ENCODE measurements at regions not wholly inside any gene's neighbourhood (a gene's known extent, or its start where the extent isn't known, plus 50 kb on each side); places are given as distances from the start of the nearest gene placed in this dataset.

- no peak overlapping the region for H3K27ac ChIP-seq (ENCODE audit: insufficient read depth, low read length, poor library complexity, severe bottlenecking)
- no peaks in the 10 kb centered on the region for H3K9me3 ChIP-seq (ENCODE audit: control insufficient read depth, low read length)
- no peaks in the 10 kb centered on the region for H3K27me3 ChIP-seq (replicated peaks; ENCODE audit: control insufficient read depth, insufficient read depth, low read length, poor library complexity, severe bottlenecking)
- H3K4me3 ChIP-seq (ENCODE audit: insufficient read depth, low read depth, low read length, poor library complexity, severe bottlenecking) = no peak overlapping the region
- no peaks in the 10 kb centered on the region for H3K36me3 ChIP-seq (ENCODE audit: control insufficient read depth, insufficient read depth, low read length)
- DNase-seq = no peak
- no peaks in the 10 kb centered on the region for H3K4me1 ChIP-seq (ENCODE audit: control insufficient read depth, insufficient read depth, low read length, poor library complexity, severe bottlenecking)
Observed at GRCh38 chr6:43934803-43935602, 165.0 kb downstream of the VEGFA start.

GRCh38 chr6:43934183-43934802, 164.3 kb downstream of the VEGFA start:
- H3K4me1 ChIP-seq (ENCODE audit: control insufficient read depth, insufficient read depth, low read length, poor library complexity, severe bottlenecking) = no peaks in the 10 kb centered on the region
- H3K27me3 ChIP-seq (replicated peaks; ENCODE audit: control insufficient read depth, insufficient read depth, low read length, poor library complexity, severe bottlenecking) = no peaks in the 10 kb centered on the region
- no peak overlapping the region for H3K27ac ChIP-seq (ENCODE audit: insufficient read depth, low read length, poor library complexity, severe bottlenecking)
- H3K9me3 ChIP-seq (ENCODE audit: control insufficient read depth, low read length) = no peaks in the 10 kb centered on the region
- no peak for DNase-seq
- no peak overlapping the region for H3K4me3 ChIP-seq (ENCODE audit: insufficient read depth, low read depth, low read length, poor library complexity, severe bottlenecking)
- H3K36me3 ChIP-seq (ENCODE audit: control insufficient read depth, insufficient read depth, low read length) = no peaks in the 10 kb centered on the region

- Histone ChIP-seq H3K27me3 (replicated peaks; ENCODE audit: control insufficient read depth, insufficient read depth, low read length, poor library complexity, severe bottlenecking) (no peaks in the 10 kb centered on the region), H3K9me3 (ENCODE audit: control insufficient read depth, low read length) (no peaks in the 10 kb centered on the region), H3K4me3 (ENCODE audit: insufficient read depth, low read depth, low read length, poor library complexity, severe bottlenecking) (no peak overlapping the region), H3K27ac (ENCODE audit: insufficient read depth, low read length, poor library complexity, severe bottlenecking) (no peak overlapping the region), H3K36me3 (ENCODE audit: control insufficient read depth, insufficient read depth, low read length) (no peaks in the 10 kb centered on the region), H3K4me1 (ENCODE audit: control insufficient read depth, insufficient read depth, low read length, poor library complexity, severe bottlenecking) (no peaks in the 10 kb centered on the region)
- no peak for DNase-seq
Observed at GRCh38 chr6:43933148-43933885, 163.3 kb downstream of the VEGFA start.

GRCh38 chr6:43932259-43933147, 162.5 kb downstream of the VEGFA start:
- no peaks in the 10 kb centered on the region for H3K4me1 ChIP-seq (ENCODE audit: control insufficient read depth, insufficient read depth, low read length, poor library complexity, severe bottlenecking)
- no peaks in the 10 kb centered on the region for H3K9me3 ChIP-seq (ENCODE audit: control insufficient read depth, low read length)
- no peaks in the 10 kb centered on the region for H3K36me3 ChIP-seq (ENCODE audit: control insufficient read depth, insufficient read depth, low read length)
- no peak overlapping the region for H3K4me3 ChIP-seq (ENCODE audit: insufficient read depth, low read depth, low read length, poor library complexity, severe bottlenecking)
- no peaks in the 10 kb centered on the region for H3K27me3 ChIP-seq (replicated peaks; ENCODE audit: control insufficient read depth, insufficient read depth, low read length, poor library complexity, severe bottlenecking)
- no peak overlapping the region for H3K27ac ChIP-seq (ENCODE audit: insufficient read depth, low read length, poor library complexity, severe bottlenecking)
- DNase-seq = no peak

GRCh38 chr6:43931201-43931600, 161.2 kb downstream of the VEGFA start:
- Histone ChIP-seq H3K4me3 (ENCODE audit: insufficient read depth, low read depth, low read length, poor library complexity, severe bottlenecking) (no peak overlapping the region), H3K27me3 (replicated peaks; ENCODE audit: control insufficient read depth, insufficient read depth, low read length, poor library complexity, severe bottlenecking) (no peaks in the 10 kb centered on the region), H3K36me3 (ENCODE audit: control insufficient read depth, insufficient read depth, low read length) (no peaks in the 10 kb centered on the region), H3K27ac (ENCODE audit: insufficient read depth, low read length, poor library complexity, severe bottlenecking) (no peak overlapping the region), H3K4me1 (ENCODE audit: control insufficient read depth, insufficient read depth, low read length, poor library complexity, severe bottlenecking) (no peaks in the 10 kb centered on the region), H3K9me3 (ENCODE audit: control insufficient read depth, low read length) (no peaks in the 10 kb centered on the region)
- DNase-seq = no peak

GRCh38 chr6:43930440-43931154, 160.6 kb downstream of the VEGFA start:
- H3K4me1 ChIP-seq (ENCODE audit: control insufficient read depth, insufficient read depth, low read length, poor library complexity, severe bottlenecking) = no peaks in the 10 kb centered on the region
- no peak overlapping the region for H3K27ac ChIP-seq (ENCODE audit: insufficient read depth, low read length, poor library complexity, severe bottlenecking)
- no peaks in the 10 kb centered on the region for H3K9me3 ChIP-seq (ENCODE audit: control insufficient read depth, low read length)
- no peak for DNase-seq
- H3K4me3 ChIP-seq (ENCODE audit: insufficient read depth, low read depth, low read length, poor library complexity, severe bottlenecking) = no peak overlapping the region
- no peaks in the 10 kb centered on the region for H3K36me3 ChIP-seq (ENCODE audit: control insufficient read depth, insufficient read depth, low read length)
- no peaks in the 10 kb centered on the region for H3K27me3 ChIP-seq (replicated peaks; ENCODE audit: control insufficient read depth, insufficient read depth, low read length, poor library complexity, severe bottlenecking)

GRCh38 chr6:43929511-43929910, 159.5 kb downstream of the VEGFA start:
- Histone ChIP-seq H3K9me3 (ENCODE audit: control insufficient read depth, low read length) (no peaks in the 10 kb centered on the region), H3K27ac (ENCODE audit: insufficient read depth, low read length, poor library complexity, severe bottlenecking) (no peak overlapping the region), H3K4me1 (ENCODE audit: control insufficient read depth, insufficient read depth, low read length, poor library complexity, severe bottlenecking) (no peaks in the 10 kb centered on the region)

GRCh38 chr6:43927532-43928210, 157.7 kb downstream of the VEGFA start:
- Histone ChIP-seq H3K4me1 (ENCODE audit: control insufficient read depth, insufficient read depth, low read length, poor library complexity, severe bottlenecking) (peaks cover 10% of the 10 kb centered on the region), H3K27me3 (replicated peaks; ENCODE audit: control insufficient read depth, insufficient read depth, low read length, poor library complexity, severe bottlenecking) (no peaks in the 10 kb centered on the region), H3K27ac (ENCODE audit: insufficient read depth, low read length, poor library complexity, severe bottlenecking) (no peak overlapping the region), H3K9me3 (ENCODE audit: control insufficient read depth, low read length) (no peaks in the 10 kb centered on the region), H3K4me3 (ENCODE audit: insufficient read depth, low read depth, low read length, poor library complexity, severe bottlenecking) (no peak overlapping the region), H3K36me3 (ENCODE audit: control insufficient read depth, insufficient read depth, low read length) (no peaks in the 10 kb centered on the region)
- DNase-seq = no peak

More at GRCh38 chr6:43929511-43929910, 159.5 kb downstream of the VEGFA start:
- Histone ChIP-seq H3K27me3 (replicated peaks; ENCODE audit: control insufficient read depth, insufficient read depth, low read length, poor library complexity, severe bottlenecking) (no peaks in the 10 kb centered on the region), H3K36me3 (ENCODE audit: control insufficient read depth, insufficient read depth, low read length) (no peaks in the 10 kb centered on the region), H3K4me3 (ENCODE audit: insufficient read depth, low read depth, low read length, poor library complexity, severe bottlenecking) (no peak overlapping the region)
- DNase-seq = no peak

Data from effector memory CD4-positive, alpha-beta T cell (primary cell).